ENCODE measurements at regions not wholly inside any gene's neighbourhood (a gene's known extent, or its start where the extent isn't known, plus 50 kb on each side); places are given as distances from the start of the nearest gene placed in this dataset.

DNA sequence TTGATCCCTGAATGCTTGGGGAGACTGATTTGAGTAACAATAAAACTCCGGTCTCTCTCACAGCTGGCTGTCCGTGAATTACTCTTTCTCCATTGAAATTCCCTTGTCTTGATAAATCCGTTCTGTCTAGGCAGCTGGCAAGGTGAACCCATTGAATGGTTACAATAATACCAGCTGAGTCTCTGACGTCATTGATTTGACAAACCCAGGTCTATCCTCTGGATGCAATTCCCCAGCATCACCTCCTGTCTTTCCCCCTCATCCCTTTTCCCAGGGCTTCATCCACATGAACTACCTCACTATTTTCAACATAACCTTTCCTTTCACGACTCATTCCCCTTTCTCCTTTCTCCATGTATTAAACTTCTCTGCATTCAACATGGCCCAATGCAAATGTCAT is 98.7 kb upstream of the TMEM132C start:
- TF ChIP-seq, protein P1, sequence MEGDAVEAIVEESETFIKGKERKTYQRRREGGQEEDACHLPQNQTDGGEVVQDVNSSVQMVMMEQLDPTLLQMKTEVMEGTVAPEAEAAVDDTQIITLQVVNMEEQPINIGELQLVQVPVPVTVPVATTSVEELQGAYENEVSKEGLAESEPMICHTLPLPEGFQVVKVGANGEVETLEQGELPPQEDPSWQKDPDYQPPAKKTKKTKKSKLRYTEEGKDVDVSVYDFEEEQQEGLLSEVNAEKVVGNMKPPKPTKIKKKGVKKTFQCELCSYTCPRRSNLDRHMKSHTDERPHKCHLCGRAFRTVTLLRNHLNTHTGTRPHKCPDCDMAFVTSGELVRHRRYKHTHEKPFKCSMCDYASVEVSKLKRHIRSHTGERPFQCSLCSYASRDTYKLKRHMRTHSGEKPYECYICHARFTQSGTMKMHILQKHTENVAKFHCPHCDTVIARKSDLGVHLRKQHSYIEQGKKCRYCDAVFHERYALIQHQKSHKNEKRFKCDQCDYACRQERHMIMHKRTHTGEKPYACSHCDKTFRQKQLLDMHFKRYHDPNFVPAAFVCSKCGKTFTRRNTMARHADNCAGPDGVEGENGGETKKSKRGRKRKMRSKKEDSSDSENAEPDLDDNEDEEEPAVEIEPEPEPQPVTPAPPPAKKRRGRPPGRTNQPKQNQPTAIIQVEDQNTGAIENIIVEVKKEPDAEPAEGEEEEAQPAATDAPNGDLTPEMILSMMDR (IDR thresholded peaks at IDR 0.05): no peak
- no peak for TF ChIP-seq EZH2 (IDR thresholded peaks at IDR 0.05)
